ENCODE measurements at regions not wholly inside any gene's neighbourhood (a gene's known extent, or its start where the extent isn't known, plus 50 kb on each side); places are given as distances from the start of the nearest gene placed in this dataset.

GRCh38 chr1:114032271-114033215 is 53.3 kb downstream of the OLFML3 start (continued):
- no peak for TF ChIP-seq RERE (CRISPR knock-in tag; IDR thresholded peaks at IDR 0.05; ENCODE audit: borderline replicate concordance)
- TF ChIP-seq GATA2 (CRISPR knock-in tag; IDR thresholded peaks at IDR 0.05) = no peak
- TF ChIP-seq MLLT1 (IDR thresholded peaks at IDR 0.05) = no peak
- TF ChIP-seq ZBTB34 (CRISPR knock-in tag; IDR thresholded peaks at IDR 0.05) = no peak
- no peak for TF ChIP-seq ZBTB17 (CRISPR knock-in tag; IDR thresholded peaks at IDR 0.05)
- TF ChIP-seq ZBTB49 (CRISPR knock-in tag; IDR thresholded peaks at IDR 0.05; ENCODE audit: borderline replicate concordance) = no peak
- TF ChIP-seq ATF3 (IDR thresholded peaks at IDR 0.05) = peak; percentile 33; the same call in 1 of the 2 replicates
- TF ChIP-seq ATF3 (CRISPR knock-in tag; conservative IDR thresholded peaks at IDR 0.05) = no peak
- TF ChIP-seq HINFP (tag; conservative IDR thresholded peaks at IDR 0.05; ENCODE audit: low read depth) = no peak
